ENCODE measurements at regions not wholly inside any gene's neighbourhood (a gene's known extent, or its start where the extent isn't known, plus 50 kb on each side); places are given as distances from the start of the nearest gene placed in this dataset.

DNA sequence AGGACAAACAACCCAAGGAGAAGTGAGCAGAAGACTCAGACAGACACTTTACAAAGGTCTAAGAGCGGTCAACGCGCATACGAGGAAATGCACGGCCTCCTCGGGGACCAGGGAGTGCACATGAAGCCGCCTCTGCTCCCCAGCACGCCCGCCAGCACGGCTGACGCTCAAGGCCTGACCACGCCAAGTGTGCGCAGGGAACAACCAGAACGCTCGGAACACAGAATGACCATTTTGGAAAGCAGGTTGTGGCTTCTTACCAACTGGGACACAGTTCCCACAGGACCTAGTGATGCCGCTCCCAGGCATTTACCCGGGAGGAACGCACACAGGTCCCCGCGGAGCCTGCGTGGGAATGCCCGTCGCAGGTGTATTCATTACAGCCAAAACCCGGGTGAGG is 191.5 kb upstream of the PPP1R26 start:
- no peaks in the 10 kb centered on the region for H3K4me1 ChIP-seq (ENCODE audit: control insufficient read depth in 2 of 2, insufficient read depth in 2 of 2, low read length in 2 of 2)
- TF ChIP-seq, protein P1, sequence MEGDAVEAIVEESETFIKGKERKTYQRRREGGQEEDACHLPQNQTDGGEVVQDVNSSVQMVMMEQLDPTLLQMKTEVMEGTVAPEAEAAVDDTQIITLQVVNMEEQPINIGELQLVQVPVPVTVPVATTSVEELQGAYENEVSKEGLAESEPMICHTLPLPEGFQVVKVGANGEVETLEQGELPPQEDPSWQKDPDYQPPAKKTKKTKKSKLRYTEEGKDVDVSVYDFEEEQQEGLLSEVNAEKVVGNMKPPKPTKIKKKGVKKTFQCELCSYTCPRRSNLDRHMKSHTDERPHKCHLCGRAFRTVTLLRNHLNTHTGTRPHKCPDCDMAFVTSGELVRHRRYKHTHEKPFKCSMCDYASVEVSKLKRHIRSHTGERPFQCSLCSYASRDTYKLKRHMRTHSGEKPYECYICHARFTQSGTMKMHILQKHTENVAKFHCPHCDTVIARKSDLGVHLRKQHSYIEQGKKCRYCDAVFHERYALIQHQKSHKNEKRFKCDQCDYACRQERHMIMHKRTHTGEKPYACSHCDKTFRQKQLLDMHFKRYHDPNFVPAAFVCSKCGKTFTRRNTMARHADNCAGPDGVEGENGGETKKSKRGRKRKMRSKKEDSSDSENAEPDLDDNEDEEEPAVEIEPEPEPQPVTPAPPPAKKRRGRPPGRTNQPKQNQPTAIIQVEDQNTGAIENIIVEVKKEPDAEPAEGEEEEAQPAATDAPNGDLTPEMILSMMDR (IDR thresholded peaks at IDR 0.05), result no peak
- no peak for TF ChIP-seq EZH2 (IDR thresholded peaks at IDR 0.05; ENCODE audit: borderline replicate concordance, insufficient read depth, low read depth, low read length, poor library complexity, severe bottlenecking)
- ChIA-PET CTCF (no interaction called here), POLR2A (no interaction called here)
- no peak overlapping the region for H3K27ac ChIP-seq (ENCODE audit: low read length in 2 of 2)
- Mint-ChIP-seq H3K4me3 (no peak overlapping the region), H3K9me3 (ENCODE audit: insufficient read depth) (no peaks in the 10 kb centered on the region), H3K27me3 (peaks cover 14% of the 10 kb centered on the region), H3K4me1 (no peaks in the 10 kb centered on the region), H3K27ac (no peak overlapping the region)
- WGBS (ENCODE audit: insufficient coverage), result 90% methylated on average over 24 of the region's 24 CpGs
- no peaks in the 10 kb centered on the region for H3K79me2 ChIP-seq (ENCODE audit: control insufficient read depth, insufficient read depth, low read length)
- no peaks in the 10 kb centered on the region for H3K36me3 ChIP-seq (replicated peaks in 1 of 2; ENCODE audit: control extremely low read depth in 1 of 2, control insufficient read depth in 1 of 2, extremely low read depth in 1 of 2, insufficient read depth in 2 of 2, low read length in 1 of 2)
- ATAC-seq (ENCODE audit: low read depth), result no peak
- no peak for DNase-seq
- H4K20me1 ChIP-seq (ENCODE audit: control insufficient read depth, insufficient read depth, low read length, poor library complexity, severe bottlenecking), result no peaks in the 10 kb centered on the region
- H3K9ac ChIP-seq (ENCODE audit: low read length), result no peak overlapping the region
- no peak overlapping the region for H3K4me3 ChIP-seq (ENCODE audit: control extremely low read depth in 1 of 5, extremely low read depth in 1 of 5, insufficient read depth in 1 of 5, low read depth in 2 of 5, low read length in 4 of 5)
- intact Hi-C loops (cut with micrococcal nuclease), result no loop called here
- peaks cover 0 to 6% (median 0%) of the 10 kb centered on the region in 4 experiments for H3K27me3 ChIP-seq (replicated peaks in 1 of 4; ENCODE audit: control extremely low read depth in 1 of 4, control insufficient read depth in 3 of 4, insufficient read depth in 4 of 4, low read length in 3 of 4)
- no peak overlapping the region for H3K4me2 ChIP-seq (replicated peaks; ENCODE audit: low read depth, low read length, poor library complexity, severe bottlenecking)
- H3K9me3 ChIP-seq (ENCODE audit: control extremely low read depth in 1 of 3, control insufficient read depth in 2 of 3, insufficient read depth in 1 of 3, low read length in 2 of 3), result peaks cover 0 to 15% (median 0%) of the 10 kb centered on the region in 3 donors
- H2AFZ ChIP-seq (ENCODE audit: insufficient read depth, low read depth, low read length, poor library complexity, severe bottlenecking), result no peak overlapping the region

DNA sequence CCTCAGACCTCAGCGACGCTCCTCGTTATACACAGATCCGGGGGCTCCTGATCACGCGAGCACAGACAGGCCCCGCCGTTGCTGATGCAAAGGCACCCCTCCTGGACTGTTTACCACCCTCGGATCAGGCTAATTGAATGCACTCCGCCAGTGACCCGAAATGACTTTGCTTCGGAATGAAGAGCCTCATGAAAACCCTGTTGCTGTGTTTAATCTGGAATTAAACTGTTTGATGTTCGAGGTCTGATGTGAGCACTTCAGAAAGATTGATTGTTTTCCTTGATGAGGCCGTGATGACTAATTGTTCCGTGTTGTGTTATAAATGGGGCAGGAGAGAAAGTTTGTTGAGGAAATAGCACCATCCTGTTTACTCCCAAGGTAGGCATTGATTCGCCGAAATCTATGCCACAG is 190.5 kb upstream of the PPP1R26 start:
- intact Hi-C loops (cut with micrococcal nuclease), result no loop called here
- ChIA-PET CTCF (no interaction called here), POLR2A (no interaction called here)
- H3K27me3 Mint-ChIP-seq, result peaks cover 20% of the 10 kb centered on the region
- no peak overlapping the region for H3K27ac Mint-ChIP-seq
- no peak for TF ChIP-seq EZH2 (IDR thresholded peaks at IDR 0.05; ENCODE audit: borderline replicate concordance, insufficient read depth, low read depth, low read length, poor library complexity, severe bottlenecking)
- TF ChIP-seq, protein P1 (IDR thresholded peaks at IDR 0.05), result no peak
- H3K9me3 ChIP-seq (ENCODE audit: control extremely low read depth in 1 of 3, control insufficient read depth in 2 of 3, insufficient read depth in 1 of 3, low read length in 2 of 3), result peaks cover 0 to 15% (median 0%) of the 10 kb centered on the region in 3 donors
- peaks cover 0 to 6% (median 0%) of the 10 kb centered on the region in 4 experiments for H3K27me3 ChIP-seq (replicated peaks in 1 of 4; ENCODE audit: control extremely low read depth in 1 of 4, control insufficient read depth in 3 of 4, insufficient read depth in 4 of 4, low read length in 3 of 4)
- H4K20me1 ChIP-seq (ENCODE audit: control insufficient read depth, insufficient read depth, low read length, poor library complexity, severe bottlenecking), result no peaks in the 10 kb centered on the region
- no peak overlapping the region for H3K27ac ChIP-seq (ENCODE audit: low read length in 2 of 2)
- DNase-seq (no peak), ATAC-seq (ENCODE audit: low read depth) (no peak)
- WGBS (ENCODE audit: insufficient coverage), result 66% methylated on average over 15 of the region's 17 CpGs
- H3K36me3 ChIP-seq (replicated peaks in 1 of 2; ENCODE audit: control extremely low read depth in 1 of 2, control insufficient read depth in 1 of 2, extremely low read depth in 1 of 2, insufficient read depth in 2 of 2, low read length in 1 of 2), result no peaks in the 10 kb centered on the region
- H3K79me2 ChIP-seq (ENCODE audit: control insufficient read depth, insufficient read depth, low read length), result no peaks in the 10 kb centered on the region
- no peak overlapping the region for H2AFZ ChIP-seq (ENCODE audit: insufficient read depth, low read depth, low read length, poor library complexity, severe bottlenecking)
- no peak overlapping the region for H3K9ac ChIP-seq (ENCODE audit: low read length)
- no peaks in the 10 kb centered on the region for H3K4me1 Mint-ChIP-seq
- H3K4me3 Mint-ChIP-seq, result no peak overlapping the region
- H3K9me3 Mint-ChIP-seq (ENCODE audit: insufficient read depth), result no peaks in the 10 kb centered on the region
- no peak overlapping the region for H3K4me2 ChIP-seq (replicated peaks; ENCODE audit: low read depth, low read length, poor library complexity, severe bottlenecking)
- no peak overlapping the region for H3K4me3 ChIP-seq (ENCODE audit: control extremely low read depth in 1 of 5, extremely low read depth in 1 of 5, insufficient read depth in 1 of 5, low read depth in 2 of 5, low read length in 4 of 5)
- no peaks in the 10 kb centered on the region for H3K4me1 ChIP-seq (ENCODE audit: control insufficient read depth in 2 of 2, insufficient read depth in 2 of 2, low read length in 2 of 2)
